H4 (cell line): ENCODE measurements at regions not wholly inside any gene's neighbourhood (a gene's known extent, or its start where the extent isn't known, plus 50 kb on each side); places are given as distances from the start of the nearest gene placed in this dataset.
A peak's percentile ranks its signal among the peaks of the same experiment; 100 is the strongest.

Source experiments
- DNase-seq: peaks from one replicate; pipeline ENCODE4 v3.0.0-alpha.2; 2015; ENCODE audit warnings: low spot score

GRCh38 chr7:21086688-21087087 lies 300.0 kb upstream of the SP8 start:
- DNase-seq = peak; percentile 47

- no peak for DNase-seq
Observed at GRCh38 chr7:21089653-21090052, 303.0 kb upstream of the SP8 start.

- no peak for DNase-seq
Observed at GRCh38 chr7:21092766-21093702, 306.3 kb upstream of the SP8 start.

- DNase-seq = no peak
Observed at GRCh38 chr7:21094589-21094988, 307.9 kb upstream of the SP8 start.

- peak; percentile 25 for DNase-seq
Observed at GRCh38 chr7:21099432-21099831, 312.7 kb upstream of the SP8 start.

- DNase-seq = no peak
Observed at GRCh38 chr7:21099955-21100354, 313.3 kb upstream of the SP8 start.

GRCh38 chr7:21101541-21101940 lies 314.9 kb upstream of the SP8 start:
- no peak for DNase-seq

GRCh38 chr7:21103426-21104123 lies 316.9 kb upstream of the SP8 start:
- DNase-seq = no peak

- DNase-seq = no peak
Observed at GRCh38 chr7:21104124-21104500, 317.4 kb upstream of the SP8 start.

GRCh38 chr7:21106296-21106732 lies 319.6 kb upstream of the SP8 start:
- DNase-seq = no peak

- DNase-seq = no peak
Observed at GRCh38 chr7:21107101-21107500, 320.4 kb upstream of the SP8 start.

- DNase-seq = peak; percentile 48
Observed at GRCh38 chr7:21108182-21108581, 319.7 kb upstream of the SP4 start.

- no peak for DNase-seq
Observed at GRCh38 chr7:21113609-21114415, 314.1 kb upstream of the SP4 start.

- no peak for DNase-seq
Observed at GRCh38 chr7:21123586-21123985, 304.3 kb upstream of the SP4 start.

- DNase-seq = no peak
Observed at GRCh38 chr7:21125297-21125696, 302.6 kb upstream of the SP4 start.

- peak; percentile 37 for DNase-seq
Observed at GRCh38 chr7:21128062-21128817, 299.6 kb upstream of the SP4 start.

- no peak for DNase-seq
Observed at GRCh38 chr7:21131897-21132296, 296.0 kb upstream of the SP4 start.

- DNase-seq = no peak
Observed at GRCh38 chr7:21134631-21135030, 293.3 kb upstream of the SP4 start.

GRCh38 chr7:21135437-21135836 lies 292.4 kb upstream of the SP4 start:
- DNase-seq = no peak

- no peak for DNase-seq
Observed at GRCh38 chr7:21137640-21138039, 290.2 kb upstream of the SP4 start.

- DNase-seq = no peak
Observed at GRCh38 chr7:21140622-21141021, 287.3 kb upstream of the SP4 start.
